ENCODE measurements at regions not wholly inside any gene's neighbourhood (a gene's known extent, or its start where the extent isn't known, plus 50 kb on each side); places are given as distances from the start of the nearest gene placed in this dataset.

GRCh38 chr12:19666070-19666469, 226.8 kb downstream of the AEBP2 start:
- Histone ChIP-seq H3K36me3 (no peaks in the 10 kb centered on the region), H3K4me1 (no peaks in the 10 kb centered on the region), H3K4me3 (no peak overlapping the region), H3K9me3 (no peaks in the 10 kb centered on the region), H3K27me3 (no peaks in the 10 kb centered on the region), H3K27ac (no peak overlapping the region)
- TF ChIP-seq POLR2A (IDR thresholded peaks at IDR 0.05): no peak
- no peak for TF ChIP-seq CTCF (IDR thresholded peaks at IDR 0.05)
- DNase-seq (no peak), ATAC-seq (no peak)
- intact Hi-C loops (cut with DNase I): no loop called here

- no peaks in the 10 kb centered on the region for H3K4me1 ChIP-seq
- WGBS, 4 donors: 95 to 100% (median 96%) methylated on average over 1 of the region's 1 CpG
- no peak overlapping the region for H3K27ac ChIP-seq
- no peaks in the 10 kb centered on the region for H3K27me3 ChIP-seq
- H3K36me3 ChIP-seq: no peaks in the 10 kb centered on the region
- TF ChIP-seq CTCF (IDR thresholded peaks at IDR 0.05) (no peak), POLR2A (IDR thresholded peaks at IDR 0.05) (no peak)
- no peaks in the 10 kb centered on the region for H3K9me3 ChIP-seq
- DNase-seq (no peak), ATAC-seq (no peak)
- intact Hi-C loops (cut with DNase I): no loop called here
- no peak overlapping the region for H3K4me3 ChIP-seq
Observed at GRCh38 chr12:19669793-19670192, 230.5 kb downstream of the AEBP2 start.

- intact Hi-C loops (cut with DNase I): no loop called here
- H3K9me3 ChIP-seq: peaks cover 0 to 2% (median 0%) of the 10 kb centered on the region in 12 donors
- no peaks in the 10 kb centered on the region for H3K4me1 ChIP-seq
- TF ChIP-seq POLR2A (IDR thresholded peaks at IDR 0.05) (no peak), CTCF (IDR thresholded peaks at IDR 0.05) (no peak)
- DNase-seq (no peak), ATAC-seq (no peak)
- H3K4me3 ChIP-seq: no peak overlapping the region
- H3K36me3 ChIP-seq: no peaks in the 10 kb centered on the region
- no peak overlapping the region for H3K27ac ChIP-seq
- no peaks in the 10 kb centered on the region for H3K27me3 ChIP-seq
Observed at GRCh38 chr12:19671695-19672094, 232.4 kb downstream of the AEBP2 start.

GRCh38 chr12:19674437-19674836, 235.1 kb downstream of the AEBP2 start:
- ATAC-seq: no peak
- TF ChIP-seq CTCF (IDR thresholded peaks at IDR 0.05) (no peak), POLR2A (IDR thresholded peaks at IDR 0.05) (no peak)
- Histone ChIP-seq H3K36me3 (no peaks in the 10 kb centered on the region), H3K9me3 (peaks cover 0 to 20% (median 6%) of the 10 kb centered on the region in 12 donors), H3K4me3 (no peak overlapping the region), H3K27me3 (no peaks in the 10 kb centered on the region), H3K27ac (no peak overlapping the region), H3K4me1 (no peaks in the 10 kb centered on the region)
- WGBS, 4 donors: 79 to 97% (median 82%) methylated on average over 3 of the region's 3 CpGs
- no peak for DNase-seq
- intact Hi-C loops (cut with DNase I): no loop called here

Data from heart left ventricle (tissue), 16 donors.